Cardiac muscle cell (in vitro differentiated cells and primary cell): ENCODE measurements at regions not wholly inside any gene's neighbourhood (a gene's known extent, or its start where the extent isn't known, plus 50 kb on each side); places are given as distances from the start of the nearest gene placed in this dataset.

Source experiments
- DNase-seq, 2 donors: peaks; one replicate each; pipeline versions ENCODE4 v3.0.0 to v3.0.0-alpha.2; 2010 to 2017; ENCODE audit warnings: low read depth in 1 of 2, low spot score in 1 of 2
- H3K27ac ChIP-seq: fragments of 200-600 bp; sonication (generic); 2 replicates; pipeline ENCODE4 v1.5.1; 2016
- H3K27me3 ChIP-seq: fragments of 200-600 bp; sonication (generic); 2 replicates; pipeline ENCODE4 v1.6.0; 2016; ENCODE audit warnings: control low read depth
- H3K36me3 ChIP-seq: fragments of 200-600 bp; sonication (generic); 2 replicates; pipeline ENCODE4 v1.5.1; 2016; ENCODE audit warnings: control low read depth
- H3K4me1 ChIP-seq: fragments of 200-600 bp; sonication (generic); 2 replicates; pipeline ENCODE4 v1.8.1; 2017; ENCODE audit warnings: low read depth, mild to moderate bottlenecking, mixed run types
- H3K4me3 ChIP-seq: fragments of 200-600 bp; sonication (generic); 2 replicates; pipeline ENCODE4 v1.5.1; 2016; ENCODE audit warnings: mild to moderate bottlenecking
- H3K9me3 ChIP-seq: fragments of 200-600 bp; sonication (generic); 2 replicates; pipeline ENCODE4 v1.5.1; 2017; ENCODE audit warnings: low read depth, mild to moderate bottlenecking, control low read depth
- TF ChIP-seq, protein P1 (sequence below): IDR thresholded peaks from 2 replicates; pipeline ENCODE4 v1.5.1; 2012; ENCODE audit warnings: low read depth, mild to moderate bottlenecking, low read length

- Histone ChIP-seq H3K27me3 (no peaks in the 10 kb centered on the region), H3K9me3 (no peaks in the 10 kb centered on the region), H3K4me1 (peaks cover 3% of the 10 kb centered on the region), H3K4me3 (no peak overlapping the region), H3K27ac (no peak overlapping the region), H3K36me3 (no peaks in the 10 kb centered on the region)
- no peak for DNase-seq
- TF ChIP-seq, protein P1, sequence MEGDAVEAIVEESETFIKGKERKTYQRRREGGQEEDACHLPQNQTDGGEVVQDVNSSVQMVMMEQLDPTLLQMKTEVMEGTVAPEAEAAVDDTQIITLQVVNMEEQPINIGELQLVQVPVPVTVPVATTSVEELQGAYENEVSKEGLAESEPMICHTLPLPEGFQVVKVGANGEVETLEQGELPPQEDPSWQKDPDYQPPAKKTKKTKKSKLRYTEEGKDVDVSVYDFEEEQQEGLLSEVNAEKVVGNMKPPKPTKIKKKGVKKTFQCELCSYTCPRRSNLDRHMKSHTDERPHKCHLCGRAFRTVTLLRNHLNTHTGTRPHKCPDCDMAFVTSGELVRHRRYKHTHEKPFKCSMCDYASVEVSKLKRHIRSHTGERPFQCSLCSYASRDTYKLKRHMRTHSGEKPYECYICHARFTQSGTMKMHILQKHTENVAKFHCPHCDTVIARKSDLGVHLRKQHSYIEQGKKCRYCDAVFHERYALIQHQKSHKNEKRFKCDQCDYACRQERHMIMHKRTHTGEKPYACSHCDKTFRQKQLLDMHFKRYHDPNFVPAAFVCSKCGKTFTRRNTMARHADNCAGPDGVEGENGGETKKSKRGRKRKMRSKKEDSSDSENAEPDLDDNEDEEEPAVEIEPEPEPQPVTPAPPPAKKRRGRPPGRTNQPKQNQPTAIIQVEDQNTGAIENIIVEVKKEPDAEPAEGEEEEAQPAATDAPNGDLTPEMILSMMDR: no peak
These were observed 148.8 kb upstream of the VWC2 start for GRCh38 chr7:49624611-49625010.

DNA sequence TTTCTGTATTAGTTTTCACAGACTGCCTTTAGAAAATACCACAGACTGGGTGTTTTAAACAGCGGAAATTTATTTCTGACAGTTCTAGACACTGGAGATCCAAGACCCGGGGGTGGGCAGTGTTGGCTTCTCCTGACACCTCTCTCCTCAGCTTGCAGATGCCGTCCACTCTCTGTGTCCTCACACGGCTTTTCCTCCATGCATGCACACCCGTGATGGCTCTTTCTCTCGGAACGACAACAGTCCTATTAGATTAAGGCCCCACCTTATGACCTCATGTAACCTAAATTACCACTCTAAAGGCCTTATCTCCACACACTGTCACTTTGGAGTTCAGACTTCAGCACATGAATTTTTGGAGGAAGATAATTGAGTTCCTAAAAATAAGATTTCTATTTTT lies 142.9 kb upstream of the VWC2 start:
- peaks cover 25% of the 10 kb centered on the region for H3K4me1 ChIP-seq
- TF ChIP-seq, protein P1: no peak
- no peak overlapping the region for H3K4me3 ChIP-seq
- DNase-seq: peak in 1 of 2 donors; percentile 21
- H3K27me3 ChIP-seq: no peaks in the 10 kb centered on the region
- H3K36me3 ChIP-seq: no peaks in the 10 kb centered on the region
- peak overlapping the region; percentile 49 for H3K27ac ChIP-seq
- no peaks in the 10 kb centered on the region for H3K9me3 ChIP-seq

- Histone ChIP-seq H3K27me3 (no peaks in the 10 kb centered on the region), H3K4me1 (peaks cover 25% of the 10 kb centered on the region), H3K9me3 (no peaks in the 10 kb centered on the region), H3K27ac (peak overlapping the region; percentile 49), H3K4me3 (no peak overlapping the region), H3K36me3 (no peaks in the 10 kb centered on the region)
- DNase-seq: peak in 1 of 2 donors; percentile 22
- TF ChIP-seq, protein P1: no peak
These were observed 142.2 kb upstream of the VWC2 start for GRCh38 chr7:49631071-49631815.

DNA sequence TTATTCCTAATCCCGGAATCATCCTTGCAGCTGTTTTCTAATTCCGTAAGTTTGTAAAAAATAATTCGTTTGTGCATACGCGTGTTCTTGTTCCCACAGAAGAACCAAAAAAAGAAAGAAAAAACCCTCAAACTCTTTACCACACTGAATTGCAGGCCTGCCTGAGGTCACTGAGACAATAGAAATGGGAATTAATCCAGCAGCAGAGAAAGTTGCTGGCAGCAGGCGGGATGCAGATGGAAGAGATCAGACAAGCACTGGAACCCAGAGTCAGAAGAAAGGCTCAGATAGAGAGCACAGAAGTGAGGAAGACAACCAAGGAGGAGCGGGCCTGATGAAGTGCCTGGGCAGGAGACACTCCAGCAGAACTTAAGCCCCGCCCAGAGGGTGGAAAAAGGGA lies 141.5 kb upstream of the VWC2 start:
- no peaks in the 10 kb centered on the region for H3K9me3 ChIP-seq
- no peak for DNase-seq
- H3K4me1 ChIP-seq: peaks cover 25% of the 10 kb centered on the region
- H3K27me3 ChIP-seq: no peaks in the 10 kb centered on the region
- H3K4me3 ChIP-seq: no peak overlapping the region
- H3K36me3 ChIP-seq: no peaks in the 10 kb centered on the region
- H3K27ac ChIP-seq: no peak overlapping the region
- TF ChIP-seq, protein P1: no peak

DNA sequence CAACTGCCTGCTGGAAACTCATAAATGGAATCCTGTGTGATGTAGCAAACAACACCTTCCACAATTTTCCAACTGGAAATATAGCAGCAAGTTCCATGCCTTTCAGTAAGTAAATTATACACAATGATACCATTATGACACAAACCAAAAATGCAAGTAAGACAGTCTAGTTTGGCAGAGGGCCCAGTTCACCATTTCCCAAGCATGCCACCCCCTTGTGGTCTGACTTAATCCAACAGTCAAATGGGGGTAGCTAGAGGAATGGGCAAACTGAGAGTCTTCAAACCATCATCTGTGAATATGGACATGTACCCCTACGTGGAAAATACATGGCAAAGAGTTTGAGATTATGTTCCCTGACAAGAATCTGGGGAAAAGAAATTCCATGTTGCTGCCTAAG lies 137.6 kb upstream of the VWC2 start:
- Histone ChIP-seq H3K9me3 (no peaks in the 10 kb centered on the region), H3K4me3 (no peak overlapping the region), H3K27ac (no peak overlapping the region), H3K36me3 (no peaks in the 10 kb centered on the region), H3K4me1 (peaks cover 12% of the 10 kb centered on the region), H3K27me3 (no peaks in the 10 kb centered on the region)
- DNase-seq: no peak
- TF ChIP-seq, protein P1: no peak
